Omental fat pad (tissue), 3 donors: ENCODE measurements at regions not wholly inside any gene's neighbourhood (a gene's known extent, or its start where the extent isn't known, plus 50 kb on each side); places are given as distances from the start of the nearest gene placed in this dataset.

ENCODE experiments used
- ATAC-seq: fragments of 150-250 bp; one replicate; pipeline ENCODE4 v1.9.1; 2016; ENCODE audit warnings: mild to moderate bottlenecking, moderate library complexity; ENCODE audit not compliant: low FRiP score
- DNase-seq: peaks from one replicate; pipeline ENCODE4 v3.0.0-alpha.2; 2019; ENCODE audit warnings: low spot score
- CTCF ChIP-seq, 3 donors: fragments of 450-650 bp; IDR thresholded peaks; one replicate each; pipeline ENCODE4 v1.5.1; 2016 to 2017; ENCODE audit warnings: antibody characterized with exemption in 3 of 3, mild to moderate bottlenecking in 3 of 3, moderate library complexity in 2 of 3

DNA sequence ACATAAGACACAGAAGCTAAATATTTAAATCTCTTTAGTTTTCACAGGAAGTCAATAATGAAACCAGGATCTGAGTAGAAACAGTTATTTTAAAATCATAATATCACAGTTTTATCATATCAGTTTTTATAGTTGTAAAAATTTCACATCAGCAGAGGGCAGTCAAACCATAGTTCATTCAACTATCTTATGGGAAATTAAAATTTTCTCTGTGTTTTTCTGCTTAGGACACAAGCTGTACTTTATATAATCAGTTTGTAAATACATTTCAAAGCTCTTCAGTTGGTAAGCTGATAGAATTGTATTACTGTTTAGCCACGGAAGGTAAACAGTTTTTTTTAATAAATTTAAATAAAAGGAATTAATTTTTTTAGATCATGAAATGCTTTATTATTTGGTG lies 204.8 kb upstream of the NUDT6 start:
- ATAC-seq (no peak), DNase-seq (no peak)
- no peak for TF ChIP-seq CTCF (IDR thresholded peaks at IDR 0.05)

DNA sequence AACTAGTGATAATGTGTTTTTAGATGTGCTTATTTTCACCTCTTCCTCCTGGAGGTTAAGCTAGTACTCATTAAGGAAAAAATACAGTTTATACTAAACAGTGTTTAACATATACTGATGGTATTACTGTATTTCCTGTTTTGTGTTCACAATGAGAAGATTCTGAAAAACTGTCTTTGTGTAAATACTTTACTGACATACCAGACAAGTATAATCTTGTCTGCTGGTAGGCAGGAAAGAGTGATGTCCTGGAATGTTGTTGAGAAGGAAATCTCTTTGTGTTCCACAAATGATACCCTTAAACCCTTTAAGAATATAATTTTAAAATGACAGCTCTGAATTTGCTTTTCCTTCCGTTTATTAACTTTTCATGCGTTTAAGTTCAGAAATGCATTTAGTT lies 205.5 kb upstream of the NUDT6 start:
- DNase-seq (no peak), ATAC-seq (no peak)
- TF ChIP-seq CTCF (IDR thresholded peaks at IDR 0.05) = no peak

- DNase-seq = no peak
- no peak for TF ChIP-seq CTCF (IDR thresholded peaks at IDR 0.05)
- no peak for ATAC-seq
Measured at GRCh38 chr4:123133397-123134050, 211.1 kb upstream of the NUDT6 start.

- no peak for TF ChIP-seq CTCF (IDR thresholded peaks at IDR 0.05)
- ATAC-seq (no peak), DNase-seq (no peak)
Measured at GRCh38 chr4:123144616-123145015, 222.2 kb upstream of the NUDT6 start.

DNA sequence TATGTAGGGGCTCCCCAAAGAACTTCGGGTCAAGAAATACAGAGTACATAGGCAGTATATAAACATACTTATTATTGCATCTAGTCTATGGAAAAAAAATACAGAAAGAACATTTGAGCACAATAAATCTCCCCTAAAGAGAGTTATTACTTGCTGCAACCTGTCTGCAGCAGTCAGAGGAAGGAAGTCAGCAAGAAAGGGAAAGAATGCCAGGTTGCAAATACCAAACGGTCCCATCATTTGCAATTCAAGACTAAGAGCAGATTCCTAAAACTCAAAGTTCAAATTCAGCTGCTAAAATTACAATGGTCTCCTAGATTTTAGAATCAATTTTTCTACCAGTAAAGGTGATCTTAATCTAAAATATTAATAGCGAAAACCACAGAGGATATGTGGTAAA lies 236.2 kb upstream of the NUDT6 start:
- ATAC-seq (no peak), DNase-seq (no peak)
- TF ChIP-seq CTCF (IDR thresholded peaks at IDR 0.05) = no peak

- no peak for ATAC-seq
- no peak for TF ChIP-seq CTCF (IDR thresholded peaks at IDR 0.05)
- no peak for DNase-seq
Measured at GRCh38 chr4:123159479-123159878, 237.1 kb upstream of the NUDT6 start.

DNA sequence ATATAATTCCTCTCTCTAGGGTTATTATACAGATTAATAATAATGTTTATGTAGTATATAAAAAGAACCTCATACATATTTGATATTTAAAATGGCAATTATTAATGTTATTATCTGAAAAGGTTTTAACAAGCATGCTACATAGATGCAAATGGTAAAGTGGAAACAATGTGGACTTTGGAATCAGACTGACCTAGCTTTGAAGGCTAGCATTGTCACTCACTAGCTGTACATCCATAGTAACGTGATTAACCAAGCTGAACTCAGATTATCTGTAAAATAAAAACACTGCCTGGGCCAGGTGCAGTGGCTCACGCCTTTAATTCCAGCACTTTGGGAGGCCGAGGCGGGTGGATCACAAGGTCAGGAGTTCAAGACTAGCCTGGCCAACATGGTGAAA lies 233.7 kb upstream of the SPRY1 start:
- no peak for ATAC-seq
- TF ChIP-seq CTCF (IDR thresholded peaks at IDR 0.05) = no peak
- no peak for DNase-seq
